ENCODE measurements at regions not wholly inside any gene's neighbourhood (a gene's known extent, or its start where the extent isn't known, plus 50 kb on each side); places are given as distances from the start of the nearest gene placed in this dataset.

DNA sequence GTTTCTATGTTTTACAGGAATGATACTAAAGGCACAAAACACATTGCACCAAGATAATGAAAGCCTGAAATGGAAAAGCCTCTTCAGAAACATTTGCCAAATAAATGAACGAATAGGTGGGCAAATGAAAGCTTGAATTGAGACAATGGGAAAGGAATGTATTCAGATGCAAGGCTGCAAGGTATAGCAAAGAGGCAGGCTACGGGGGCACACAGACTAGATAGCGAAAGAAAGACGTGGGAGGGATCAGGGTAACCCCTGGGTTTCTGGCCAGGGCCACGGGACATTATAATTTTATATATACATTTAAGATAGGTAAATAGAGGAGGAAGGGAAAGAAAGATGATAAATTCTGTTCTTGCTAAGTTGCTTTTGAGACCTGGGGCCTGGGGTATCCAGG, 95.9 kb upstream of the NLGN1 start:
- TF ChIP-seq, protein P1, sequence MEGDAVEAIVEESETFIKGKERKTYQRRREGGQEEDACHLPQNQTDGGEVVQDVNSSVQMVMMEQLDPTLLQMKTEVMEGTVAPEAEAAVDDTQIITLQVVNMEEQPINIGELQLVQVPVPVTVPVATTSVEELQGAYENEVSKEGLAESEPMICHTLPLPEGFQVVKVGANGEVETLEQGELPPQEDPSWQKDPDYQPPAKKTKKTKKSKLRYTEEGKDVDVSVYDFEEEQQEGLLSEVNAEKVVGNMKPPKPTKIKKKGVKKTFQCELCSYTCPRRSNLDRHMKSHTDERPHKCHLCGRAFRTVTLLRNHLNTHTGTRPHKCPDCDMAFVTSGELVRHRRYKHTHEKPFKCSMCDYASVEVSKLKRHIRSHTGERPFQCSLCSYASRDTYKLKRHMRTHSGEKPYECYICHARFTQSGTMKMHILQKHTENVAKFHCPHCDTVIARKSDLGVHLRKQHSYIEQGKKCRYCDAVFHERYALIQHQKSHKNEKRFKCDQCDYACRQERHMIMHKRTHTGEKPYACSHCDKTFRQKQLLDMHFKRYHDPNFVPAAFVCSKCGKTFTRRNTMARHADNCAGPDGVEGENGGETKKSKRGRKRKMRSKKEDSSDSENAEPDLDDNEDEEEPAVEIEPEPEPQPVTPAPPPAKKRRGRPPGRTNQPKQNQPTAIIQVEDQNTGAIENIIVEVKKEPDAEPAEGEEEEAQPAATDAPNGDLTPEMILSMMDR (IDR thresholded peaks at IDR 0.05) = no peak
- no peak for TF ChIP-seq POLR2A (IDR thresholded peaks at IDR 0.05)

Data from testis (tissue), 2 donors.